OCI-LY7 (cell line): ENCODE measurements at regions not wholly inside any gene's neighbourhood (a gene's known extent, or its start where the extent isn't known, plus 50 kb on each side); places are given as distances from the start of the nearest gene placed in this dataset.

Experiments
- EZH2phosphoT487 ChIP-seq: fragments of 200-600 bp; sonication (generic); IDR thresholded peaks from 2 replicates; pipeline ENCODE4 v1.6.1; 2018; ENCODE audit warnings: low read depth, borderline replicate concordance, mild to moderate bottlenecking, mixed run types, antibody characterized with exemption, low read length, moderate library complexity, mixed read lengths
- TF ChIP-seq, protein P1 (sequence below): fragments of 200-600 bp; sonication (generic); conservative IDR thresholded peaks from 2 replicates; pipeline ENCODE4 v1.5.1; 2014; ENCODE audit warnings: mild to moderate bottlenecking, antibody characterized with exemption, low read length, moderate library complexity, mixed read lengths

DNA sequence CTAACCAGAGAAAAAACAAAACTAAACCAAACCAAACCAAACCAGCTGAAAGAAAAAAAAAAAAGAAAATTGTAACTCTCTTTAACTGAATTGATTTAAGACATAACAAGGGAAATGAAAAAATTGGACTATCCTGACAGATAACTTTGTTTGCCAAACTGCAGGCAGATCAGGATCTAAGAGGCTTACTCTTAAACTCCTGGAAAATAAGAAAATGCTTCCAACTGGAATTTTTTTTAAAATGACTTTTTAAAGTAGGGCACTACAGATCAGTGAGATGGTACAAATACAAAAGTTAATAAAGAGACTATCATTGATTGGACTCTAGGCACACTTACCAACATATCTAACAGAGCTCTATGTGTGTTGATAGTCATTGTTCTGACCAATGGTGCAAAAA is 125.5 kb upstream of the KCNJ16 start:
- TF ChIP-seq, protein P1, sequence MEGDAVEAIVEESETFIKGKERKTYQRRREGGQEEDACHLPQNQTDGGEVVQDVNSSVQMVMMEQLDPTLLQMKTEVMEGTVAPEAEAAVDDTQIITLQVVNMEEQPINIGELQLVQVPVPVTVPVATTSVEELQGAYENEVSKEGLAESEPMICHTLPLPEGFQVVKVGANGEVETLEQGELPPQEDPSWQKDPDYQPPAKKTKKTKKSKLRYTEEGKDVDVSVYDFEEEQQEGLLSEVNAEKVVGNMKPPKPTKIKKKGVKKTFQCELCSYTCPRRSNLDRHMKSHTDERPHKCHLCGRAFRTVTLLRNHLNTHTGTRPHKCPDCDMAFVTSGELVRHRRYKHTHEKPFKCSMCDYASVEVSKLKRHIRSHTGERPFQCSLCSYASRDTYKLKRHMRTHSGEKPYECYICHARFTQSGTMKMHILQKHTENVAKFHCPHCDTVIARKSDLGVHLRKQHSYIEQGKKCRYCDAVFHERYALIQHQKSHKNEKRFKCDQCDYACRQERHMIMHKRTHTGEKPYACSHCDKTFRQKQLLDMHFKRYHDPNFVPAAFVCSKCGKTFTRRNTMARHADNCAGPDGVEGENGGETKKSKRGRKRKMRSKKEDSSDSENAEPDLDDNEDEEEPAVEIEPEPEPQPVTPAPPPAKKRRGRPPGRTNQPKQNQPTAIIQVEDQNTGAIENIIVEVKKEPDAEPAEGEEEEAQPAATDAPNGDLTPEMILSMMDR, result no peak
- no peak for TF ChIP-seq EZH2phosphoT487
